ENCODE measurements at regions not wholly inside any gene's neighbourhood (a gene's known extent, or its start where the extent isn't known, plus 50 kb on each side); places are given as distances from the start of the nearest gene placed in this dataset.

GRCh38 chr12:38141239-38141638 is 175.3 kb upstream of the ALG10B start:
- DNase-seq: no peak

- no peak for DNase-seq
These were observed 174.7 kb upstream of the ALG10B start for GRCh38 chr12:38141861-38142260.

- no peak for DNase-seq
These were observed 173.6 kb upstream of the ALG10B start for GRCh38 chr12:38142974-38143373.

- no peak for DNase-seq
These were observed 172.5 kb upstream of the ALG10B start for GRCh38 chr12:38144049-38144448.

- no peak for DNase-seq
These were observed 171.8 kb upstream of the ALG10B start for GRCh38 chr12:38144601-38145436.

- no peak for DNase-seq
These were observed 167.0 kb upstream of the ALG10B start for GRCh38 chr12:38149395-38150073.

- no peak for DNase-seq
These were observed 164.4 kb upstream of the ALG10B start for GRCh38 chr12:38151991-38152700.

GRCh38 chr12:38152816-38153736 is 163.5 kb upstream of the ALG10B start:
- no peak for DNase-seq

- DNase-seq: no peak
These were observed 162.9 kb upstream of the ALG10B start for GRCh38 chr12:38153737-38154061.

GRCh38 chr12:38154096-38155019 is 162.2 kb upstream of the ALG10B start:
- DNase-seq: no peak

- DNase-seq: no peak
These were observed 161.6 kb upstream of the ALG10B start for GRCh38 chr12:38155020-38155395.

GRCh38 chr12:38155526-38156496 is 160.8 kb upstream of the ALG10B start:
- no peak for DNase-seq

GRCh38 chr12:38156497-38157245 is 159.9 kb upstream of the ALG10B start:
- DNase-seq: no peak

- no peak for DNase-seq
These were observed 159.2 kb upstream of the ALG10B start for GRCh38 chr12:38157274-38157932.

GRCh38 chr12:38157933-38158401 is 158.6 kb upstream of the ALG10B start:
- no peak for DNase-seq

GRCh38 chr12:38158428-38159091 is 158.0 kb upstream of the ALG10B start:
- DNase-seq: no peak

GRCh38 chr12:38159092-38159551 is 157.5 kb upstream of the ALG10B start:
- DNase-seq: no peak
